ENCODE measurements at regions not wholly inside any gene's neighbourhood (a gene's known extent, or its start where the extent isn't known, plus 50 kb on each side); places are given as distances from the start of the nearest gene placed in this dataset.

GRCh38 chr3:168959731-168960130 is 703.8 kb downstream of the MECOM start:
- DNase-seq (ENCODE audit: low read depth, low spot score): no peak
- CTCF ChIA-PET: no interaction called here
- POLR2A ChIA-PET: no interaction called here
- no peak for TF ChIP-seq CTCF (IDR thresholded peaks at IDR 0.05; ENCODE audit: insufficient read depth, low read length, missing control alignments)
- no peak overlapping the region for H3K4me3 ChIP-seq (ENCODE audit: low read depth, low read length)

- TF ChIP-seq CTCF (IDR thresholded peaks at IDR 0.05; ENCODE audit: insufficient read depth, low read length, missing control alignments): no peak
- no peak for DNase-seq (ENCODE audit: low read depth, low spot score)
- CTCF ChIA-PET: no interaction called here
- no peak overlapping the region for H3K4me3 ChIP-seq (ENCODE audit: low read depth, low read length)
- POLR2A ChIA-PET: no interaction called here
These were observed 705.0 kb downstream of the MECOM start for GRCh38 chr3:168958466-168958865.

- ChIA-PET CTCF (no interaction called here), POLR2A (no interaction called here)
- H3K4me3 ChIP-seq (ENCODE audit: low read depth, low read length): no peak overlapping the region
- TF ChIP-seq CTCF (IDR thresholded peaks at IDR 0.05; ENCODE audit: insufficient read depth, low read length, missing control alignments): no peak
- no peak for DNase-seq (ENCODE audit: low read depth, low spot score)
These were observed 707.4 kb downstream of the MECOM start for GRCh38 chr3:168956076-168956475.

- DNase-seq (ENCODE audit: low read depth, low spot score): no peak
- no peak overlapping the region for H3K4me3 ChIP-seq (ENCODE audit: low read depth, low read length)
These were observed 711.0 kb downstream of the MECOM start for GRCh38 chr3:168952551-168952950.

GRCh38 chr3:168951884-168952283 is 711.6 kb downstream of the MECOM start:
- ChIA-PET CTCF (interaction anchor here (0.9 to 3.0 kb wide), 10 partner anchors 11 to 794 kb away, joined by 3 to 8 read pairs (median 4); no protein-coding TSS in a partner anchor), POLR2A (no interaction called here)
- no peak overlapping the region for H3K4me3 ChIP-seq (ENCODE audit: low read depth, low read length)
- no peak for TF ChIP-seq CTCF (IDR thresholded peaks at IDR 0.05; ENCODE audit: insufficient read depth, low read length, missing control alignments)
- DNase-seq (ENCODE audit: low read depth, low spot score): no peak

More at GRCh38 chr3:168952551-168952950, 711.0 kb downstream of the MECOM start:
- POLR2A ChIA-PET: no interaction called here
- no peak for TF ChIP-seq CTCF (IDR thresholded peaks at IDR 0.05; ENCODE audit: insufficient read depth, low read length, missing control alignments)
- CTCF ChIA-PET: interaction anchor here (0.9 to 3.0 kb wide), 13 partner anchors 12 to 794 kb away, joined by 3 to 8 read pairs (median 4); no protein-coding TSS in a partner anchor

GRCh38 chr3:168951368-168951767 is 712.1 kb downstream of the MECOM start:
- DNase-seq (ENCODE audit: low read depth, low spot score): no peak
- POLR2A ChIA-PET: no interaction called here
- no peak for TF ChIP-seq CTCF (IDR thresholded peaks at IDR 0.05; ENCODE audit: insufficient read depth, low read length, missing control alignments)
- H3K4me3 ChIP-seq (ENCODE audit: low read depth, low read length): no peak overlapping the region
- CTCF ChIA-PET: interaction anchor here (0.8 to 3.0 kb wide), 4 partner anchors 23 to 718 kb away, joined by 3 to 8 read pairs (median 3); no protein-coding TSS in a partner anchor

Data from AG04449 (cell line).